ENCODE measurements at regions not wholly inside any gene's neighbourhood (a gene's known extent, or its start where the extent isn't known, plus 50 kb on each side); places are given as distances from the start of the nearest gene placed in this dataset.

DNA sequence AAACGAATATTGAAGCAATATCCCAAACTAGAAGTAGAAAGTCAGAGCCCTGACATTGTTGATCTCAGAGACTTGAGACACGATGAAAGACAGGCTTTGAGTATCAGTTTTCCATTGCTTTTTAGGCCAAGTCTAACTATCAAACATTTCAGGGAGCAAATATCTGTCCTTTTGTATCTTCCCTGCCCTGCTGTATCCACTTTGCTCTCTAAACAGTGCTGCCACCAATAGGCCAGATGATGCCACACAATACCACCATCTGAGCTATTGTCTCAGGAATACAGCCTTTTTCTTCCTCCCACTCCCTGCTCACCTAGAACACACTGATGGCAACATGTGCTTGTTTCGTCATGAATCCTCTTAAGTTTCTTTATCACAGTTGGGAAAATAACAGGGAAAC is 62.6 kb upstream of the SPAG17 start:
- H3K36me3 Mint-ChIP-seq (ENCODE audit: insufficient read depth, unreplicated experiment), result no peaks in the 10 kb centered on the region
- BruUV-seq (replicated peaks), result no TSS peak
- ChIA-PET CTCF (interaction anchor here (0.6 to 0.7 kb wide), 2 partner anchors 24 to 818 kb away, joined by 3 read pairs; no protein-coding TSS in a partner anchor), POLR2A (no interaction called here)
- no peak overlapping the region for H3K4me3 Mint-ChIP-seq (ENCODE audit: unreplicated experiment)
- Histone ChIP-seq H3K9me3 (no peaks in the 10 kb centered on the region), H3K36me3 (ENCODE audit: control insufficient read depth, insufficient read depth, low read length) (no peaks in the 10 kb centered on the region), H3K4me3 (ENCODE audit: low read depth, low read length) (no peak overlapping the region), H3K27me3 (replicated peaks; ENCODE audit: control insufficient read depth, insufficient read depth, low read length) (no peaks in the 10 kb centered on the region), H3K4me1 (no peaks in the 10 kb centered on the region)
- H3K4me1 Mint-ChIP-seq (ENCODE audit: low read depth, unreplicated experiment), result no peaks in the 10 kb centered on the region
- H3K27ac Mint-ChIP-seq (ENCODE audit: unreplicated experiment), result no peak overlapping the region
- DNase-seq, result peak in 1 of 2 experiments; percentile 7
- intact Hi-C loops (cut with micrococcal nuclease; ENCODE audit: unreplicated experiment), result loop anchor here (1.0 to 5.0 kb wide), 2 partner anchors 60 to 93 kb away; no protein-coding TSS in a partner anchor
- no peaks in the 10 kb centered on the region for H3K27me3 Mint-ChIP-seq (ENCODE audit: insufficient read depth, unreplicated experiment)
- TF ChIP-seq, protein P1, sequence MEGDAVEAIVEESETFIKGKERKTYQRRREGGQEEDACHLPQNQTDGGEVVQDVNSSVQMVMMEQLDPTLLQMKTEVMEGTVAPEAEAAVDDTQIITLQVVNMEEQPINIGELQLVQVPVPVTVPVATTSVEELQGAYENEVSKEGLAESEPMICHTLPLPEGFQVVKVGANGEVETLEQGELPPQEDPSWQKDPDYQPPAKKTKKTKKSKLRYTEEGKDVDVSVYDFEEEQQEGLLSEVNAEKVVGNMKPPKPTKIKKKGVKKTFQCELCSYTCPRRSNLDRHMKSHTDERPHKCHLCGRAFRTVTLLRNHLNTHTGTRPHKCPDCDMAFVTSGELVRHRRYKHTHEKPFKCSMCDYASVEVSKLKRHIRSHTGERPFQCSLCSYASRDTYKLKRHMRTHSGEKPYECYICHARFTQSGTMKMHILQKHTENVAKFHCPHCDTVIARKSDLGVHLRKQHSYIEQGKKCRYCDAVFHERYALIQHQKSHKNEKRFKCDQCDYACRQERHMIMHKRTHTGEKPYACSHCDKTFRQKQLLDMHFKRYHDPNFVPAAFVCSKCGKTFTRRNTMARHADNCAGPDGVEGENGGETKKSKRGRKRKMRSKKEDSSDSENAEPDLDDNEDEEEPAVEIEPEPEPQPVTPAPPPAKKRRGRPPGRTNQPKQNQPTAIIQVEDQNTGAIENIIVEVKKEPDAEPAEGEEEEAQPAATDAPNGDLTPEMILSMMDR (IDR thresholded peaks at IDR 0.05; ENCODE audit: insufficient read depth in 1 of 2, low read depth in 1 of 2, low read length in 1 of 2, severe bottlenecking in 1 of 2, unreplicated experiment in 1 of 2), result peak in 1 of 2 experiments; percentile 20
- no peaks in the 10 kb centered on the region for H3K9me3 Mint-ChIP-seq (ENCODE audit: unreplicated experiment)

DNA sequence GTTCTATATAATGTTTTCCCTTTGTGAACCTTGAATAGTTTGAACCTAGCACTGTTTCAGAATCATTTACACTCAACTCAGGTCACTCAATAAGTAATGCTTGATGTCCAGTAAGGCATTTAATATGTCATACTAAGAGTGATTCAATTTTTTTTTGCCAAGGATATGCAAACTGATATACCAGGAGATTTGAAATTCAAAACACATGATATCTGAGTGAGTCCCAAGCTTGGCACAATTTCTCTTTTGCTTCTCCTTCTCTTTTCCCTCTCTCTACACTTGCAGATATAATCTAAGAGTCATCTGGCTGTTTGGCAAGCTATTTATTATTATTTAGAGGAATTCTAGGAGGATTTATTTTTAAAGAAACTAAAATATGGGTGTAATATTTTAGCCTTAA is 61.6 kb upstream of the SPAG17 start:
- Histone ChIP-seq H3K27me3 (replicated peaks; ENCODE audit: control insufficient read depth, insufficient read depth, low read length) (no peaks in the 10 kb centered on the region), H3K4me3 (ENCODE audit: low read depth, low read length) (no peak overlapping the region), H3K9me3 (no peaks in the 10 kb centered on the region), H3K36me3 (ENCODE audit: control insufficient read depth, insufficient read depth, low read length) (no peaks in the 10 kb centered on the region), H3K4me1 (no peaks in the 10 kb centered on the region)
- H3K27ac Mint-ChIP-seq (ENCODE audit: unreplicated experiment), result no peak overlapping the region
- no peaks in the 10 kb centered on the region for H3K36me3 Mint-ChIP-seq (ENCODE audit: insufficient read depth, unreplicated experiment)
- no peak for DNase-seq
- no peaks in the 10 kb centered on the region for H3K4me1 Mint-ChIP-seq (ENCODE audit: low read depth, unreplicated experiment)
- no peaks in the 10 kb centered on the region for H3K27me3 Mint-ChIP-seq (ENCODE audit: insufficient read depth, unreplicated experiment)
- BruUV-seq (replicated peaks), result no TSS peak
- CTCF ChIA-PET, result no interaction called here
- H3K9me3 Mint-ChIP-seq (ENCODE audit: unreplicated experiment), result no peaks in the 10 kb centered on the region
- intact Hi-C loops (cut with micrococcal nuclease; ENCODE audit: unreplicated experiment), result loop anchor here (1.0 to 5.0 kb wide), 2 partner anchors 61 to 92 kb away; no protein-coding TSS in a partner anchor
- POLR2A ChIA-PET, result no interaction called here
- TF ChIP-seq, protein P1 (IDR thresholded peaks at IDR 0.05; ENCODE audit: insufficient read depth in 1 of 2, low read depth in 1 of 2, low read length in 1 of 2, severe bottlenecking in 1 of 2, unreplicated experiment in 1 of 2), result no peak
- no peak overlapping the region for H3K4me3 Mint-ChIP-seq (ENCODE audit: unreplicated experiment)

DNA sequence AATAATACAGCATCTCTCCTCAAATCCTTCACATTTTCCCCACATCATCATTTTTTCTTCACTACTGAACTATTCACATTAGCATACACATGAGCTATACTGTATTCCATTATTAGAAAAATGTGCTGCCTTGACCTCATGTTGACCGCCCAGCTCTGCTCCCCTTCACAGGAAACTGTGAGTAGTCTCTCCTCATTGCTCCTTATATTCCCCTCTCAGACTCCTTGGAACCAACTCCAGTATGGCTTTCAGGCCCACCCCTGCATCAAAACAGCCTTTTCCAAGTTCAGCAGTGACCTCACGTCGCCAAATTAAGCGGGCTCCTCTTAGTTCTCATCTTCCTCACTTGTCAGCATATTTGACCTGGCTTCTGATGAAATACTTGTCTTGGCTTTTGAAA is 59.2 kb upstream of the SPAG17 start:
- CTCF ChIA-PET, result no interaction called here
- no TSS peak for BruUV-seq (replicated peaks)
- Histone ChIP-seq H3K4me3 (ENCODE audit: low read depth, low read length) (no peak overlapping the region), H3K36me3 (ENCODE audit: control insufficient read depth, insufficient read depth, low read length) (no peaks in the 10 kb centered on the region), H3K27me3 (replicated peaks; ENCODE audit: control insufficient read depth, insufficient read depth, low read length) (no peaks in the 10 kb centered on the region), H3K9me3 (no peaks in the 10 kb centered on the region), H3K4me1 (no peaks in the 10 kb centered on the region)
- Mint-ChIP-seq H3K36me3 (ENCODE audit: insufficient read depth, unreplicated experiment) (no peaks in the 10 kb centered on the region), H3K4me3 (ENCODE audit: unreplicated experiment) (no peak overlapping the region), H3K27me3 (ENCODE audit: insufficient read depth, unreplicated experiment) (no peaks in the 10 kb centered on the region), H3K4me1 (ENCODE audit: low read depth, unreplicated experiment) (no peaks in the 10 kb centered on the region), H3K27ac (ENCODE audit: unreplicated experiment) (no peak overlapping the region), H3K9me3 (ENCODE audit: unreplicated experiment) (peaks cover 8% of the 10 kb centered on the region)
- TF ChIP-seq, protein P1 (IDR thresholded peaks at IDR 0.05; ENCODE audit: insufficient read depth in 1 of 2, low read depth in 1 of 2, low read length in 1 of 2, severe bottlenecking in 1 of 2, unreplicated experiment in 1 of 2), result no peak
- DNase-seq, result no peak
- intact Hi-C loops (cut with micrococcal nuclease; ENCODE audit: unreplicated experiment), result no loop called here
- POLR2A ChIA-PET, result no interaction called here
